Vagina (tissue), 2 donors: ENCODE measurements at regions not wholly inside any gene's neighbourhood (a gene's known extent, or its start where the extent isn't known, plus 50 kb on each side); places are given as distances from the start of the nearest gene placed in this dataset.

Source experiments
- CTCF ChIP-seq, 3 experiments: fragments of 450-650 bp in 2 of 3; fragments of 200-600 bp in 1 of 3; sonication (generic) in 1 of 3; IDR thresholded peaks; one replicate each; pipeline ENCODE4 v1.5.1; 2017 to 2019; ENCODE audit warnings: antibody characterized with exemption in 3 of 3, mild to moderate bottlenecking in 2 of 3, moderate library complexity in 2 of 3
- POLR2A ChIP-seq, 2 donors: fragments of 450-650 bp; IDR thresholded peaks; one replicate each; pipeline ENCODE4 v1.6.1; 2017; ENCODE audit warnings: antibody characterized with exemption in 2 of 2, mild to moderate bottlenecking in 2 of 2, moderate library complexity in 2 of 2

DNA sequence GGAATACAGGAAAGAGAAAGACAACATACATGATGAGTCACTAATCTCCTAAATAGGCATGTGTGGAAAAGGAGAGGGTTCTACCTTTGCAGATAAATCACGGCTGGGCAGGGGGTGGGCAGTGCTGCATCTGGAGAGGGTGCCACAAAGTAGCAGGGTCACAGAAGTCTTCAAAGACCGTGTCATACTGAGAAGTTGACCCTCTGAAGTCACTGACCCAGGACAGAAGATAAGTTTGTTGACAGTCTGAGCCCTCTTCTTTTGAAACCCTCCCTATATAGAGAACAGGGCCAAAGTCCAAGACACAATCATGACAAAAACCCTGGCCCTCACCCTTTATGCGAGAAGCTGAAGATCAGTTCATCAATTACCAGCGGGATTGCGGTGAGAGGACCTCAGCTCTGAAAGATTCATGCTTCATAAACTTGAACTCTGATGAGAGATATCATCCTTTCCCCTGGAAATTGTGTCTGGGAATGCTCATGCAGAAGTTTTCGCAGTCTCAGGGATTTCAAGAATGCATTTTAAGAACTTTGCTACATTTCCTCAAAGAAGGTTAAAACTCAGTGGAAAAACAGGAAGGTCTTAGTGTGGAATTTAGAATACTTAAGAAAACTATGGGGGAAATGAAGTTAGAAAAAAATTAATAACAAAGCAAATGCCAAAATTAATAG is 129.5 kb downstream of the FAM124B start:
- TF ChIP-seq CTCF (IDR thresholded peaks at IDR 0.05), result no peak
- TF ChIP-seq POLR2A (IDR thresholded peaks at IDR 0.05), result no peak
